Panc1 (cell line): ENCODE measurements at regions not wholly inside any gene's neighbourhood (a gene's known extent, or its start where the extent isn't known, plus 50 kb on each side); places are given as distances from the start of the nearest gene placed in this dataset.

ENCODE experiments used
- ATAC-seq: fragments of 200-7000 bp; cut with Tn5 transposase; 2 replicates; pipeline ENCODE4 v1.9.1; 2020; ENCODE audit warnings: mild to moderate bottlenecking, moderate library complexity
- BruUV-seq: library from RNA; stranded (reverse); fragments of 400-500 nt; replicated peaks from 2 replicates; lab custom pipeline; 2021; lab: Mats Ljungman, UMichigan
- CTCF ChIA-PET: fragments of 300-600 bp; sonication (Branson Sonifier 250); formaldehyde crosslinking; loops from one replicate; lab custom pipeline; 2022; ENCODE audit warnings: antibody characterized with exemption; lab: Charles Lee
- POLR2A ChIA-PET: fragments of 300-600 bp; sonication (Branson Sonifier 250); formaldehyde crosslinking; loops from one replicate; lab custom pipeline; 2022; ENCODE audit warnings: antibody characterized with exemption; lab: Charles Lee
- DNase-seq: peaks from one replicate; pipeline ENCODE4 v3.0.0-alpha.2; 2010; ENCODE audit warnings: low read depth, low spot score
- H3K27ac ChIP-seq: 2 replicates; pipeline ENCODE4 v1.5.1; 2011; ENCODE audit warnings: mild to moderate bottlenecking, low read length, inconsistent platforms
- H3K27me3 ChIP-seq: fragments of 200-500 bp; sonication (Bioruptor generic); 2 replicates; pipeline ENCODE4 v1.6.0; 2014; ENCODE audit warnings: low read length, inconsistent platforms; ENCODE audit not compliant: control insufficient read depth, insufficient read depth
- H3K36me3 ChIP-seq: fragments of 200-500 bp; sonication (Bioruptor generic); 2 replicates; pipeline ENCODE4 v1.5.1; 2014; ENCODE audit warnings: inconsistent platforms, mild to moderate bottlenecking, low read length, moderate library complexity; ENCODE audit not compliant: control insufficient read depth, insufficient read depth
- H3K4me1 ChIP-seq: 2 replicates; pipeline ENCODE4 v1.5.1; 2011; ENCODE audit warnings: inconsistent platforms, mild to moderate bottlenecking, low read length, moderate library complexity; ENCODE audit not compliant: control insufficient read depth, insufficient read depth
- H3K4me3 ChIP-seq, 2 experiments: 2 replicates each; pipeline ENCODE4 v1.5.1; 2011 to 2012; ENCODE audit warnings: low read depth in 2 of 2, low read length in 2 of 2, mild to moderate bottlenecking in 2 of 2, inconsistent platforms in 1 of 2, moderate library complexity in 1 of 2
- H3K9me3 ChIP-seq: fragments of 200-500 bp; sonication (Bioruptor generic); 2 replicates; pipeline ENCODE4 v1.5.1; 2014; ENCODE audit warnings: low read depth, mild to moderate bottlenecking, inconsistent platforms, low read length, moderate library complexity; ENCODE audit not compliant: control insufficient read depth, insufficient read depth
- POLR2AphosphoS5 ChIP-seq: IDR thresholded peaks from 2 replicates; pipeline ENCODE4 v1.6.1; 2012; ENCODE audit warnings: mild to moderate bottlenecking, low read depth, low read length, moderate library complexity
- SIN3A ChIP-seq: IDR thresholded peaks from 2 replicates; pipeline ENCODE4 v1.6.1; 2012; ENCODE audit warnings: low read depth, mild to moderate bottlenecking, low read length, moderate library complexity, borderline replicate concordance; ENCODE audit not compliant: insufficient read depth
- TCF7L2 ChIP-seq: IDR thresholded peaks from 2 replicates; pipeline ENCODE4 v1.6.1; 2011; ENCODE audit warnings: mild to moderate bottlenecking, low read depth, low read length, inconsistent platforms
- in situ Hi-C: cut with HindIII; loops from 2 replicates; pipeline ENCODE4 v1.10.0; 2016; ENCODE audit warnings: low sequenced_read_pairs, low pct_unique_long_range_greater_than_20kb
- intact Hi-C: fragments of 100-400 bp; cut with micrococcal nuclease; formaldehyde crosslinking; loops from one replicate; pipeline ENCODE4 v1.10.0; 2022; ENCODE audit not compliant: unreplicated experiment
- TF ChIP-seq, protein P1 (sequence below): fragments of 450-650 bp; IDR thresholded peaks from 2 replicates; pipeline ENCODE4 v1.5.1; 2017; ENCODE audit warnings: mild to moderate bottlenecking
- TF ChIP-seq, protein P2 (sequence below), 2 experiments: IDR thresholded peaks; 2 replicates each; pipeline ENCODE4 v1.6.1; 2011 to 2012; ENCODE audit warnings: low read depth in 2 of 2, control low read depth in 1 of 2, low read length in 1 of 2, mild to moderate bottlenecking in 1 of 2, moderate library complexity in 1 of 2; ENCODE audit not compliant: insufficient read depth in 1 of 2

DNA sequence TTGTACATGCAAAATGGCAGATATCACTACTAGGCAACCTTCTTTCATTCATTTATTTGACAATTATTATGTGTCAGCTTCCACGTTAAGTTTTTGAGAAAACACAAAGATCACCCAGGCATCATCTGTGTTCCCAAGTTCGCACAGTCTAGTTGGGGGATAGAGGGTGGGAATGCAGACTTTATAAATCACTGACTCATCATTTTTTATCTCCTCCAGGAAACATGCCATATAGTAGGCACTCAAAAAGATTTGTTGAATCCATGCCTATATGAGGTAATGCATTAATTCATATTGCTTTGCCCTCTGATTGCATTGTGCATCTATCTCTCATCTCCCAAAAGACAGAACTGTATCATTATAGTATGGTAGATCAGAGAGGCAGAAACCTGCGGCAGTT is 196.8 kb upstream of the TOX3 start:
- ChIA-PET POLR2A (no interaction called here), CTCF (no interaction called here)
- ATAC-seq = no peak
- TF ChIP-seq, protein P1, sequence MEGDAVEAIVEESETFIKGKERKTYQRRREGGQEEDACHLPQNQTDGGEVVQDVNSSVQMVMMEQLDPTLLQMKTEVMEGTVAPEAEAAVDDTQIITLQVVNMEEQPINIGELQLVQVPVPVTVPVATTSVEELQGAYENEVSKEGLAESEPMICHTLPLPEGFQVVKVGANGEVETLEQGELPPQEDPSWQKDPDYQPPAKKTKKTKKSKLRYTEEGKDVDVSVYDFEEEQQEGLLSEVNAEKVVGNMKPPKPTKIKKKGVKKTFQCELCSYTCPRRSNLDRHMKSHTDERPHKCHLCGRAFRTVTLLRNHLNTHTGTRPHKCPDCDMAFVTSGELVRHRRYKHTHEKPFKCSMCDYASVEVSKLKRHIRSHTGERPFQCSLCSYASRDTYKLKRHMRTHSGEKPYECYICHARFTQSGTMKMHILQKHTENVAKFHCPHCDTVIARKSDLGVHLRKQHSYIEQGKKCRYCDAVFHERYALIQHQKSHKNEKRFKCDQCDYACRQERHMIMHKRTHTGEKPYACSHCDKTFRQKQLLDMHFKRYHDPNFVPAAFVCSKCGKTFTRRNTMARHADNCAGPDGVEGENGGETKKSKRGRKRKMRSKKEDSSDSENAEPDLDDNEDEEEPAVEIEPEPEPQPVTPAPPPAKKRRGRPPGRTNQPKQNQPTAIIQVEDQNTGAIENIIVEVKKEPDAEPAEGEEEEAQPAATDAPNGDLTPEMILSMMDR = no peak
- TF ChIP-seq POLR2AphosphoS5 (no peak), SIN3A (no peak)
- Histone ChIP-seq H3K36me3 (no peaks in the 10 kb centered on the region), H3K27ac (no peak overlapping the region), H3K27me3 (no peaks in the 10 kb centered on the region), H3K4me3 (no peak overlapping the region), H3K4me1 (no peaks in the 10 kb centered on the region), H3K9me3 (no peaks in the 10 kb centered on the region)
- no TSS peak for BruUV-seq
- no peak for DNase-seq
- in situ Hi-C loops (no loop called here), intact Hi-C loops (no loop called here)

DNA sequence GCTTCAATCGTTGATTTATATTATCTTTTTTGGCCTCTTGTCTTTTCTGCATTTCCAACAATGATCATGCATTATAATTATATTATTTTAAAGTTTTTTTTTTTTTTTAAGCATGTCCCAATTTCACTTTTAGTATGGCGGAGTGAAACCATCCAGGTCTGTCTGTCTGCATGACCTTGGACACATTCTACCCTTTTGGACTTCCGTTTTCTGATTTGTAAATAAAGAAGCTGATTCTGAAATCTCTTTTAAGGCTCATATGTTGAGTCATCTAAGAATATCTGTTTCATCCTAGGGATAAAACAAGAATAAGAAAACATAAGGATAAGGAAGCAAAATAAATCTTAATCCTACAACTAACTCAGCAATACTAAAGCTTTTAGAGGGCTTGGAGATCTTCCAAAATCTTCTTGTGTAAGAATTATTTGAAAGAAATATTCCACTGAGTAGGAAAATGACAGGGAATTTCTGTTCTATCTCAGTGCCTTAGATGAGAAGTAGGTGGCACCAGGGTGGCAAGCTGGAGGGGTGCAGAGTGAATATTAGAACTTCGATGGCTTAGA is 195.7 kb upstream of the TOX3 start:
- no TSS peak for BruUV-seq
- no peaks in the 10 kb centered on the region for H3K27me3 ChIP-seq
- ChIA-PET POLR2A (interaction anchor here (0.7 kb wide), 1 partner anchor 245 kb away, joined by 4 read pairs; no protein-coding TSS in a partner anchor), CTCF (interaction anchor here (0.5 kb wide), 1 partner anchor 461 kb away, joined by 3 read pairs; no protein-coding TSS in a partner anchor)
- DNase-seq (no peak), ATAC-seq (no peak)
- H3K36me3 ChIP-seq = no peaks in the 10 kb centered on the region
- H3K9me3 ChIP-seq = no peaks in the 10 kb centered on the region
- in situ Hi-C loops = no loop called here
- intact Hi-C loops = no loop called here
- H3K27ac ChIP-seq = no peak overlapping the region
- no peak overlapping the region for H3K4me3 ChIP-seq
- TF ChIP-seq, protein P2, sequence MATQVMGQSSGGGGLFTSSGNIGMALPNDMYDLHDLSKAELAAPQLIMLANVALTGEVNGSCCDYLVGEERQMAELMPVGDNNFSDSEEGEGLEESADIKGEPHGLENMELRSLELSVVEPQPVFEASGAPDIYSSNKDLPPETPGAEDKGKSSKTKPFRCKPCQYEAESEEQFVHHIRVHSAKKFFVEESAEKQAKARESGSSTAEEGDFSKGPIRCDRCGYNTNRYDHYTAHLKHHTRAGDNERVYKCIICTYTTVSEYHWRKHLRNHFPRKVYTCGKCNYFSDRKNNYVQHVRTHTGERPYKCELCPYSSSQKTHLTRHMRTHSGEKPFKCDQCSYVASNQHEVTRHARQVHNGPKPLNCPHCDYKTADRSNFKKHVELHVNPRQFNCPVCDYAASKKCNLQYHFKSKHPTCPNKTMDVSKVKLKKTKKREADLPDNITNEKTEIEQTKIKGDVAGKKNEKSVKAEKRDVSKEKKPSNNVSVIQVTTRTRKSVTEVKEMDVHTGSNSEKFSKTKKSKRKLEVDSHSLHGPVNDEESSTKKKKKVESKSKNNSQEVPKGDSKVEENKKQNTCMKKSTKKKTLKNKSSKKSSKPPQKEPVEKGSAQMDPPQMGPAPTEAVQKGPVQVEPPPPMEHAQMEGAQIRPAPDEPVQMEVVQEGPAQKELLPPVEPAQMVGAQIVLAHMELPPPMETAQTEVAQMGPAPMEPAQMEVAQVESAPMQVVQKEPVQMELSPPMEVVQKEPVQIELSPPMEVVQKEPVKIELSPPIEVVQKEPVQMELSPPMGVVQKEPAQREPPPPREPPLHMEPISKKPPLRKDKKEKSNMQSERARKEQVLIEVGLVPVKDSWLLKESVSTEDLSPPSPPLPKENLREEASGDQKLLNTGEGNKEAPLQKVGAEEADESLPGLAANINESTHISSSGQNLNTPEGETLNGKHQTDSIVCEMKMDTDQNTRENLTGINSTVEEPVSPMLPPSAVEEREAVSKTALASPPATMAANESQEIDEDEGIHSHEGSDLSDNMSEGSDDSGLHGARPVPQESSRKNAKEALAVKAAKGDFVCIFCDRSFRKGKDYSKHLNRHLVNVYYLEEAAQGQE (IDR thresholded peaks at IDR 0.05; ENCODE audit: insufficient read depth in 1 of 2, low read depth in 2 of 2, low read length in 1 of 2) = no peak
- TF ChIP-seq POLR2AphosphoS5 (no peak), SIN3A (no peak), TCF7L2 (no peak)
- TF ChIP-seq, protein P1 = no peak
- H3K4me1 ChIP-seq = no peaks in the 10 kb centered on the region
